LNCaP clone FGC (cell line): ENCODE measurements at regions not wholly inside any gene's neighbourhood (a gene's known extent, or its start where the extent isn't known, plus 50 kb on each side); places are given as distances from the start of the nearest gene placed in this dataset.

Experiments
- DNase-seq: peaks from one replicate; pipeline ENCODE4 v3.0.0-alpha.2; 2011; ENCODE audit warnings: low read depth
- H3K4me3 ChIP-seq: 2 replicates; pipeline ENCODE4 v1.5.1; 2011; ENCODE audit warnings: mild to moderate bottlenecking, low read depth, low read length, control low read depth
- CTCF ChIP-seq: IDR thresholded peaks from 2 replicates; pipeline ENCODE4 v1.5.1; 2012; ENCODE audit warnings: mild to moderate bottlenecking; ENCODE audit not compliant: control insufficient read depth, insufficient read depth; ENCODE audit errors: extremely low read depth

DNA sequence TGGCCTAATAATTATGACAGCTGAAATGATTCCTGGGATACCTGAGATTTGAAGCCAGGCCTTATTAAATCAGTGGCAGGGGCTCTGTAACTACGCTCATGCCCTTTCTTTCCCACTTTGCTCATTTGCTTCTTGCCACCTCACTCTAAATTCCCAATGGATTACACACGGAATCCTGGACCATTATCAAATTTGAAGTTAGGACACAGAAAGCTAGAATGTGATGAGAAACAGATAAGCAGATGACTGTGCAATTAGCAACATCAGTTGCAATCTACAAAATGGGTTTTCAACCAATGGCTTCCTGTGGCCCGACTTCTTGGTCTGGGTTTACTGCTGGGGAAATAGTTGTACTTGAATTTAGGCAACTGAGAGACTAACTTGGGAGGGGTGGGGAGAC lies 374.3 kb downstream of the INHBA start:
- no peak overlapping the region for H3K4me3 ChIP-seq
- no peak for TF ChIP-seq CTCF
- DNase-seq: no peak

DNA sequence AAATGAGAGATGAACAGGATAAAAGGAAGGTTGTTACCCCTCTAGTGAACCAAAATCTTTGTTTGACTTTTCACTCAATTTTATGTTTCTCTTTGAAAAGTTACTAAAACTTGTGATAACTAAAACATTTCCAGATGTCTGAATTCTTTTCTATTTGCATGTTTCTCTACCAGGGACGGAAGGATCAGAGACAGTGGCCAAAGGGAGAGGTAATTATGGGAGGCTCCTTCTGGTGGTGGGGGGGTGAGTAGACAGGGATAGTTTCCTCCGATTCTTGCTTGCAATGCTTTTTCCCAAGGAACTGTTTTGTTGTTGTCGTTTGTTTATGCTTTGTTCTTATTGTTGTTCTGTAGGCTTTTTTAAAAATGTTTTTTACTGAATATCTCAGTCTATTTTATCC lies 374.8 kb downstream of the INHBA start:
- TF ChIP-seq CTCF: no peak
- no peak for DNase-seq
- H3K4me3 ChIP-seq: no peak overlapping the region

GRCh38 chr7:41326616-41327015 lies 376.3 kb downstream of the INHBA start:
- no peak overlapping the region for H3K4me3 ChIP-seq
- no peak for DNase-seq
- no peak for TF ChIP-seq CTCF

DNA sequence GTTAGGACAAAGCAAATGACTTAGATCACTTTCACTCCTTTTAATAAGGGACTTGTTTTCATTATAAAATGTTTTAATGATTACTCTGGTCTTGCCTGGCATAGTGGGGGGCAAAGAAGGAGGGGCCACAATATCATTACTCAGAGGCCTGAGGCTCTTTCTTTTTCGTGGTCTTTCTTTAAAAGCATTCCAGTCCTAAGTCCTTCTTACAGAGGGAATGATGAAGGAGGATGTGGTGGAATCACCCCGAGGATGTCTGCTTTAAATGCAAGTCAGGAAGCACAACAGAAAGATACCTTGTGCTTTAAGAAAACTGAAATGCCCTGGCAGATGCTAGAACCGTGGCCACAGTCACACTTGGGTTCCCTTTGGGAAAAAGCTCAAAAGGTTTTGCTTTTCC lies 379.1 kb downstream of the INHBA start:
- no peak for TF ChIP-seq CTCF
- DNase-seq: no peak
- H3K4me3 ChIP-seq: no peak overlapping the region

DNA sequence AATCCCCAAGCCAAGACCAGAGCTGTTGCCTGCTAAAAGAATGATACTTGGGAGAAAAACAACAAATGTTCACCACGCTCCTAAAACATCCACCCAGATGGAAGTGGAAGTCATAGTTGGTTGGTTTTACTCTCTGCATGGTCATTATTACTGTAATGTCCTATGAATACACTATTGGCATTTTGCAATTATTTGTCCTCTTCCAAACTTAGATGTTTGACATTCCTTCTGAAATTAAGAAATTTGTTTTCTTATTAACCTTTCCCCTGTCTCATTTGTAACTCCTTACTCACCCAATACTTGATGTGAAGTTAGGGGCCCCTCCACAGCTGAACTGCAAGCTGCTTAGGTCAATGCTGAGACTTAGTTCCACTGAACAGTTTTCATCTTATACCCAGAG lies 383.3 kb downstream of the INHBA start:
- H3K4me3 ChIP-seq: no peak overlapping the region
- no peak for DNase-seq
- no peak for TF ChIP-seq CTCF

- no peak overlapping the region for H3K4me3 ChIP-seq
- no peak for DNase-seq
- TF ChIP-seq CTCF: no peak
Measured at GRCh38 chr7:41316410-41316809, 386.5 kb downstream of the INHBA start.

- no peak overlapping the region for H3K4me3 ChIP-seq
- peak; percentile 26; the same call in 1 of the 2 replicates for TF ChIP-seq CTCF
- DNase-seq: no peak
Measured at GRCh38 chr7:41315764-41316163, 387.1 kb downstream of the INHBA start.
